Upper lobe of right lung (tissue), 1 donor: ENCODE measurements at regions not wholly inside any gene's neighbourhood (a gene's known extent, or its start where the extent isn't known, plus 50 kb on each side); places are given as distances from the start of the nearest gene placed in this dataset.

Experiments used
- ATAC-seq: fragments of 200-7000 bp; cut with Tn5 transposase; one replicate; pipeline ENCODE4 v1.9.1; 2020; ENCODE audit warnings: mild to moderate bottlenecking, moderate library complexity
- DNase-seq: peaks from one replicate; pipeline ENCODE4 v3.0.0-alpha.2; 2020
- H3K27ac ChIP-seq: fragments of 200-600 bp; one replicate; pipeline ENCODE4 v1.8.0; 2022
- H3K27me3 ChIP-seq: fragments of 200-600 bp; one replicate; pipeline ENCODE4 v1.8.0; 2022; ENCODE audit warnings: mild to moderate bottlenecking
- H3K36me3 ChIP-seq: fragments of 200-600 bp; one replicate; pipeline ENCODE4 v1.8.0; 2022
- H3K4me1 ChIP-seq: fragments of 200-600 bp; one replicate; pipeline ENCODE4 v1.8.0; 2022
- H3K4me3 ChIP-seq: fragments of 200-600 bp; one replicate; pipeline ENCODE4 v1.8.0; 2022; ENCODE audit warnings: mild to moderate bottlenecking
- H3K9me3 ChIP-seq: fragments of 200-600 bp; one replicate; pipeline ENCODE4 v1.8.0; 2022
- intact Hi-C: fragments of 100-400 bp; cut with DNase I; formaldehyde crosslinking; loops from one replicate; pipeline ENCODE4 v1.11.0; 2022
- TF ChIP-seq, protein P1 (sequence below): fragments of 200-600 bp; IDR thresholded peaks from one replicate; pipeline ENCODE4 v1.8.0; 2022; ENCODE audit warnings: antibody characterized with exemption
- donor health status: DM: no; HTN: yes; CAD: no; lungs with severe emphysema.

DNA sequence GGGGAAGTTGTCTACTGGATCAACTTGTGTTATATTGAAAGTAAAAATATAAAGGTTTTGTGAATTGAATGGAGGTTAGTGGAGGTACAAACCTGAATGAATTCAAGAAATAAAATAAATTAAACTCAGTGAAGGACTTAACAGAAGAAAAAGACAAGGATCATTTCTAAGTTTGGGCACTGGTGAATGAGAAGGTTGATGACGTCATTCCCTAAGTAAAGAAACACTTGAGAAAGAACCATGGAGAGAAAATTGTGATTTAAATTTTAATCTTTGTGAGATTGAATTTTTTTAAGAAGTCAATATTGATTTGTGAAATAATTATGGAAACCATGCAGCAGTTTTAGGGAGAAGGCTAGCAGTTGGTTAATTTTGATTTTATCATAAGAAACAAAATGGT, 900.3 kb upstream of the TYRP1 start:
- no peak for ATAC-seq
- Histone ChIP-seq H3K9me3 (no peaks in the 10 kb centered on the region), H3K4me3 (no peak overlapping the region), H3K36me3 (no peaks in the 10 kb centered on the region), H3K27ac (no peak overlapping the region), H3K4me1 (no peaks in the 10 kb centered on the region), H3K27me3 (no peaks in the 10 kb centered on the region)
- intact Hi-C loops: no loop called here
- TF ChIP-seq, protein P1, sequence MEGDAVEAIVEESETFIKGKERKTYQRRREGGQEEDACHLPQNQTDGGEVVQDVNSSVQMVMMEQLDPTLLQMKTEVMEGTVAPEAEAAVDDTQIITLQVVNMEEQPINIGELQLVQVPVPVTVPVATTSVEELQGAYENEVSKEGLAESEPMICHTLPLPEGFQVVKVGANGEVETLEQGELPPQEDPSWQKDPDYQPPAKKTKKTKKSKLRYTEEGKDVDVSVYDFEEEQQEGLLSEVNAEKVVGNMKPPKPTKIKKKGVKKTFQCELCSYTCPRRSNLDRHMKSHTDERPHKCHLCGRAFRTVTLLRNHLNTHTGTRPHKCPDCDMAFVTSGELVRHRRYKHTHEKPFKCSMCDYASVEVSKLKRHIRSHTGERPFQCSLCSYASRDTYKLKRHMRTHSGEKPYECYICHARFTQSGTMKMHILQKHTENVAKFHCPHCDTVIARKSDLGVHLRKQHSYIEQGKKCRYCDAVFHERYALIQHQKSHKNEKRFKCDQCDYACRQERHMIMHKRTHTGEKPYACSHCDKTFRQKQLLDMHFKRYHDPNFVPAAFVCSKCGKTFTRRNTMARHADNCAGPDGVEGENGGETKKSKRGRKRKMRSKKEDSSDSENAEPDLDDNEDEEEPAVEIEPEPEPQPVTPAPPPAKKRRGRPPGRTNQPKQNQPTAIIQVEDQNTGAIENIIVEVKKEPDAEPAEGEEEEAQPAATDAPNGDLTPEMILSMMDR: no peak
- no peak for DNase-seq

DNA sequence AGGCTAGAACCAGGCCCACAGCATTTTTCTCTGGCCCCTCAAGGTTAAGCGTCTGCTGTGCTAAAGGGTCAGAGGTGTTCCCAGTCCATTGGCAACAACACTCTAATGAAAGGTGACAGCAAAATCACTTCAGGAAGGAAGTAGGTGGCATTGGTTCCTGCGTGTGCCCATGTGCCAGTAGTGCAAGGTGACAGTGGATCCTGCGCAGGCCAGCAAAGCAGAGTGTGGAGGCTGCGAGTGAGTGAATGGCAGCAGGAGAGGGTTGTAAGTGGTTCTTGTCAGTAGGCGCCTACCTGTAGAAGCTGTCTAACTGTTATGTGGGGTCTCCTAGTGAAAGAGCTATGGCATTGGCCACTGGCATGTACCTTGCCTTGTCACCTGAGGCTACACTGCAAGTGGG, 898.2 kb upstream of the TYRP1 start:
- intact Hi-C loops: no loop called here
- Histone ChIP-seq H3K4me3 (no peak overlapping the region), H3K27ac (no peak overlapping the region), H3K36me3 (no peaks in the 10 kb centered on the region), H3K4me1 (no peaks in the 10 kb centered on the region), H3K27me3 (no peaks in the 10 kb centered on the region), H3K9me3 (no peaks in the 10 kb centered on the region)
- DNase-seq (no peak), ATAC-seq (no peak)
- TF ChIP-seq, protein P1: no peak

DNA sequence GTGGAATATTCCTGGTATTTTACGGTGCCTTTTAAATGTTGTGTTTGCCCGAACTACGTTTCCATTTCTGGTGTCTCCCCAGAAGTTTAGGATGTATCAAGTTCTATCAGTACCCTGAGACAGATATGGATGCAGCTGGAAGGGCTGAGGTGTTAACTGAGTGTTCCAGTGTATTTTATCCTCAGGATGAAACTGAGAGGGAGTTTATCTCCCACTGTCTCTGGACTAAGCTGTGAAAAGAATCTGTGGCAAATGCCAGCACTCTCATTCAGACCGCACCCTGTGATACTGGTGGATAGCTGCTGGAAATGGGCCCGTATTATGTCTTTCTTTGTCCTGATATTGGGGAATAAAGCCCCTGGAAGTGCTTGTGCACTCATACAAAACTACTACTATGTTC, 887.2 kb upstream of the TYRP1 start:
- H3K27me3 ChIP-seq: no peaks in the 10 kb centered on the region
- H3K9me3 ChIP-seq: no peaks in the 10 kb centered on the region
- DNase-seq: no peak
- H3K4me3 ChIP-seq: no peak overlapping the region
- H3K4me1 ChIP-seq: no peaks in the 10 kb centered on the region
- intact Hi-C loops: no loop called here
- ATAC-seq: no peak
- no peaks in the 10 kb centered on the region for H3K36me3 ChIP-seq
- H3K27ac ChIP-seq: no peak overlapping the region
- TF ChIP-seq, protein P1: no peak

DNA sequence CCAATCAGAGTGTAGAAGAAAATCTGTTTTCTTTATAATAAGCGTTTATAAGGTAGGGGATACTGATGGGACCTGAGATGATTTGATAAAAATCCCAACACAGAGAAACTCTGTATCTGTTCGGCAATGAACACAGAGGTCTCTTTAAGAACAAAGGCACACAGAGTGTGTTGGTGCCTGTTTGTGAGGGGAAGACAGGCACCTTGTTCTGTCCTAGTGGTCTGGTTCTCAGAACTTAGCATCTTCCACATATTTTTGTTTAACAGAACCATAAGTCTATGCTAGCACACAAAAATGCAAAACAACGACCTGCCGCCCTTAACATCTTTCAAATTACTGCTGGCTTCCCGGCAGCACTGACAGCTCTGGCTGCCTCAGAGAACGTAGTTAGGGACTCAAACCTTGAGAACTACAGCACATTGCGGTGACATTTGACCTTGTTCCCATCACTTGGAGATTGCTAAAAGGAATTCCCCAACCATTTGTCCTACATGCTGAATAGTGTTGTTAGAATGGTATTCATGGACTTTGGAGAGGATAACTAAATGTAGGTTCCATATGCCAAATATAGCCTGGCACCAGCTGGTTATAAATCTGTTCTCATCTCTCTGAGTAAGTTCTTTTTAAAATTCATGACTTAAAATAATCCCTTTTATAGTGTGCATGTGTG, 871.7 kb upstream of the TYRP1 start:
- TF ChIP-seq, protein P1: no peak
- no peak overlapping the region for H3K27ac ChIP-seq
- no peaks in the 10 kb centered on the region for H3K27me3 ChIP-seq
- H3K4me1 ChIP-seq: no peaks in the 10 kb centered on the region
- no peaks in the 10 kb centered on the region for H3K36me3 ChIP-seq
- intact Hi-C loops: no loop called here
- no peak for DNase-seq
- no peak for ATAC-seq
- H3K9me3 ChIP-seq: no peaks in the 10 kb centered on the region
- no peak overlapping the region for H3K4me3 ChIP-seq

DNA sequence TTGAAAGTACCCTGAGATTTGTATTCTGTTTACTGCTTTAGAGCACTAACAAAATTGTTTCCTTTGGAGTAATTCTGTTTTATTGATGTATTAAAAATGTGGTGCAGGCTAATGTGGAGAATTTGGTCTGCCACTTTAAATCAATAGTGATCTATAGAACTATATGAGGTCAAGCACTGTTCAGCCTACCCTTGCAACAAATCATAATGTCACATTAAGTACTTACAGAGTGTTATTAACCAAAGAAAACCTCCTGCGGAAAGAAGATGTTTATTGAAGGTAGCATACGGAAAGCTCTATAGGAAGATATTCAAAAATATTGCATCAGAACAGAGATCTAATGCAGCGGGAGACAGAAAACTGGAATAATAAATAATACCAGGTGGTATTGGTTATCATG, 865.0 kb upstream of the TYRP1 start:
- Histone ChIP-seq H3K4me1 (no peaks in the 10 kb centered on the region), H3K36me3 (no peaks in the 10 kb centered on the region), H3K9me3 (no peaks in the 10 kb centered on the region), H3K27ac (no peak overlapping the region), H3K4me3 (no peak overlapping the region), H3K27me3 (no peaks in the 10 kb centered on the region)
- ATAC-seq: no peak
- TF ChIP-seq, protein P1: no peak
- intact Hi-C loops: no loop called here
- no peak for DNase-seq

DNA sequence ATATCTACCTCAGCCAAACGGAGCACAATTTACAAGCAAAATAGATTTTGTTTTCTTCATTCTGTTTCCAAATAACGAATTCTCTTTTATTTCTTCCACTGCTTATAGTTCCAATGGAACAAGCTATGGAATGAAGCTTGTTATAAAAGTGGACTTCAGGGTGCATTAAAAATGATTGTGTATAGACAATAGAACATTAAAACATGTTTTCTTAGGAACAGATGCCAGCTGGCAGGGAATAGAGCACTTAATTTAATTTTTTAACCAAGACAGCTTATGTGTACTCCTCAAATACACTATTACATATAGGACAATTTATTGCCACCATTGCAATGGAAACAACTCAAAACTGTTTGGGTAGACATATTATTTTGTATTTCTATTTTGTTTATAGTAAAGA, 860.1 kb upstream of the TYRP1 start:
- no peak overlapping the region for H3K4me3 ChIP-seq
- TF ChIP-seq, protein P1: no peak
- intact Hi-C loops: no loop called here

More for the DNA sequence above, 860.1 kb upstream of the TYRP1 start:
- H3K9me3 ChIP-seq: no peaks in the 10 kb centered on the region
- no peak overlapping the region for H3K27ac ChIP-seq
- no peaks in the 10 kb centered on the region for H3K27me3 ChIP-seq
- H3K4me1 ChIP-seq: no peaks in the 10 kb centered on the region
- ATAC-seq (no peak), DNase-seq (no peak)
- no peaks in the 10 kb centered on the region for H3K36me3 ChIP-seq
